Posterior cingulate gyrus (tissue), 11 donors: ENCODE measurements at regions not wholly inside any gene's neighbourhood (a gene's known extent, or its start where the extent isn't known, plus 50 kb on each side); places are given as distances from the start of the nearest gene placed in this dataset.
A peak's percentile ranks its signal among the peaks of the same experiment; 100 is the strongest.
"Not testable (repeated sequence)": the region's sequence is repeated elsewhere in the genome, so short reads cannot be mapped to it uniquely, and the experiment has no call there.

Source experiments
- DNase-seq, 10 donors: peaks; one replicate each; pipeline versions ENCODE4 v3.0.0 to v3.0.0-alpha.2; 2020 to 2021; ENCODE audit warnings: mixed read lengths in 3 of 10
- intact Hi-C: fragments of 100-400 bp; cut with DNase I; formaldehyde crosslinking; loops from one replicate; pipeline ENCODE4 v1.15.1; 2023

- no peak for DNase-seq
- intact Hi-C loops: no loop called here
Observed at GRCh38 chr9:91017245-91017644, 215.6 kb downstream of the SYK start.

GRCh38 chr9:91019871-91020270 lies 218.3 kb downstream of the SYK start:
- intact Hi-C loops, DNase-seq: not testable (repeated sequence)

GRCh38 chr9:91021656-91022055 lies 220.0 kb downstream of the SYK start:
- DNase-seq, intact Hi-C loops: not testable (repeated sequence)

GRCh38 chr9:91023741-91024140 lies 222.1 kb downstream of the SYK start:
- no peak for DNase-seq
- intact Hi-C loops: no loop called here

GRCh38 chr9:91024841-91025240 lies 223.2 kb downstream of the SYK start:
- DNase-seq: no peak
- intact Hi-C loops: no loop called here

GRCh38 chr9:91025856-91026255 lies 224.2 kb downstream of the SYK start:
- intact Hi-C loops: no loop called here
- DNase-seq: no peak

GRCh38 chr9:91026266-91026665 lies 224.6 kb downstream of the SYK start:
- intact Hi-C loops: no loop called here
- no peak for DNase-seq

- intact Hi-C loops: no loop called here
- no peak for DNase-seq
Observed at GRCh38 chr9:91027005-91027404, 225.4 kb downstream of the SYK start.

GRCh38 chr9:91028166-91028827 lies 226.7 kb downstream of the SYK start:
- intact Hi-C loops: no loop called here
- DNase-seq: no peak

- DNase-seq: no peak
- intact Hi-C loops: no loop called here
Observed at GRCh38 chr9:91029650-91030361, 228.2 kb downstream of the SYK start.

- no peak for DNase-seq
- intact Hi-C loops: no loop called here
Observed at GRCh38 chr9:91032121-91032531, 230.5 kb downstream of the SYK start.

GRCh38 chr9:91033270-91033669 lies 231.7 kb downstream of the SYK start:
- intact Hi-C loops: no loop called here
- DNase-seq: no peak

GRCh38 chr9:91033797-91034196 lies 232.2 kb downstream of the SYK start:
- intact Hi-C loops: no loop called here
- no peak for DNase-seq

GRCh38 chr9:91034521-91034920 lies 232.9 kb downstream of the SYK start:
- no peak for DNase-seq
- intact Hi-C loops: no loop called here

- intact Hi-C loops: loop anchor here (5.0 kb wide), 1 partner anchor 118 kb away; no protein-coding TSS in a partner anchor
- DNase-seq: peak in 1 of 10 donors; percentile 48
Observed at GRCh38 chr9:91034976-91035824, 233.6 kb downstream of the SYK start.

- intact Hi-C loops: loop anchor here (2.0 to 5.0 kb wide), 3 partner anchors 119 to 645 kb away; no protein-coding TSS in a partner anchor
- no peak for DNase-seq
Observed at GRCh38 chr9:91035825-91036208, 234.2 kb downstream of the SYK start.

GRCh38 chr9:91036356-91036755 lies 234.7 kb downstream of the SYK start:
- intact Hi-C loops: loop anchor here (2.0 to 5.0 kb wide), 3 partner anchors 119 to 644 kb away; no protein-coding TSS in a partner anchor
- DNase-seq: no peak

GRCh38 chr9:91036826-91037510 lies 235.3 kb downstream of the SYK start:
- peak; percentile 64 to 97 (median 82) for DNase-seq
- intact Hi-C loops: loop anchor here (2.0 to 5.0 kb wide), 3 partner anchors 120 to 644 kb away; no protein-coding TSS in a partner anchor

- intact Hi-C loops: loop anchor here (2.0 to 5.0 kb wide), 3 partner anchors 120 to 643 kb away; no protein-coding TSS in a partner anchor
- no peak for DNase-seq
Observed at GRCh38 chr9:91037511-91038482, 236.2 kb downstream of the SYK start.
